Heart left ventricle (tissue), 13 donors: ENCODE measurements at regions not wholly inside any gene's neighbourhood (a gene's known extent, or its start where the extent isn't known, plus 50 kb on each side); places are given as distances from the start of the nearest gene placed in this dataset.

Experiments
- POLR2A ChIP-seq, 2 donors: fragments of 450-650 bp; IDR thresholded peaks; one replicate each; pipeline ENCODE4 v1.6.1; 2017; ENCODE audit warnings: antibody characterized with exemption in 2 of 2, mild to moderate bottlenecking in 2 of 2, moderate library complexity in 2 of 2
- TF ChIP-seq, protein P1 (sequence below), 12 donors: fragments of 200-600 bp; sonication (generic) in 4 of 12; IDR thresholded peaks; one replicate each; pipeline versions ENCODE4 v1.5.0 to v1.8.0; 2018 to 2022; ENCODE audit warnings: antibody characterized with exemption in 12 of 12, mild to moderate bottlenecking in 5 of 12
- donor health status: ischemic (EF 13 %, LVEDD 7.1; RV severe dilation, severe dysfunction).
- donor health status: DM: no; HTN: yes; CAD: no.
- donor health status: DM: no; HTN: no; CAD: no.
- donor health status: ischemic (EF 25% LVEDD 6.9; RV normal size, moderate dysfunction).
- donor health status: ischemic (EF 25% LVEDD 5.7; RV mildly dilated, moderate dysfunction).
- donor health status: ischemic (EF 35%, LVEDD 5.7; RV mildly dilated, moderate dysfunction).
- donor health status: nonischemic (EF 11% LVEDD 7.7; RV severe dilation, severe dysfunction).
- donor health status: DM: yes; HTN: yes; CAD: no.
- donor health status: PGD.
- donor health status: ischemic (EF 29% LVEDD 5.4; RV normal size, mild dysfunction).
- donor health status: nonischemic (EF 23%, LVEDD 6.1; RV moderate dilation, normal function).

- TF ChIP-seq, protein P1, sequence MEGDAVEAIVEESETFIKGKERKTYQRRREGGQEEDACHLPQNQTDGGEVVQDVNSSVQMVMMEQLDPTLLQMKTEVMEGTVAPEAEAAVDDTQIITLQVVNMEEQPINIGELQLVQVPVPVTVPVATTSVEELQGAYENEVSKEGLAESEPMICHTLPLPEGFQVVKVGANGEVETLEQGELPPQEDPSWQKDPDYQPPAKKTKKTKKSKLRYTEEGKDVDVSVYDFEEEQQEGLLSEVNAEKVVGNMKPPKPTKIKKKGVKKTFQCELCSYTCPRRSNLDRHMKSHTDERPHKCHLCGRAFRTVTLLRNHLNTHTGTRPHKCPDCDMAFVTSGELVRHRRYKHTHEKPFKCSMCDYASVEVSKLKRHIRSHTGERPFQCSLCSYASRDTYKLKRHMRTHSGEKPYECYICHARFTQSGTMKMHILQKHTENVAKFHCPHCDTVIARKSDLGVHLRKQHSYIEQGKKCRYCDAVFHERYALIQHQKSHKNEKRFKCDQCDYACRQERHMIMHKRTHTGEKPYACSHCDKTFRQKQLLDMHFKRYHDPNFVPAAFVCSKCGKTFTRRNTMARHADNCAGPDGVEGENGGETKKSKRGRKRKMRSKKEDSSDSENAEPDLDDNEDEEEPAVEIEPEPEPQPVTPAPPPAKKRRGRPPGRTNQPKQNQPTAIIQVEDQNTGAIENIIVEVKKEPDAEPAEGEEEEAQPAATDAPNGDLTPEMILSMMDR (IDR thresholded peaks at IDR 0.05) = no peak
- no peak for TF ChIP-seq POLR2A (IDR thresholded peaks at IDR 0.05)
Observed at GRCh38 chr2:59701271-59701994, 852.0 kb downstream of the BCL11A start.
